ENCODE measurements at regions not wholly inside any gene's neighbourhood (a gene's known extent, or its start where the extent isn't known, plus 50 kb on each side); places are given as distances from the start of the nearest gene placed in this dataset.

DNA sequence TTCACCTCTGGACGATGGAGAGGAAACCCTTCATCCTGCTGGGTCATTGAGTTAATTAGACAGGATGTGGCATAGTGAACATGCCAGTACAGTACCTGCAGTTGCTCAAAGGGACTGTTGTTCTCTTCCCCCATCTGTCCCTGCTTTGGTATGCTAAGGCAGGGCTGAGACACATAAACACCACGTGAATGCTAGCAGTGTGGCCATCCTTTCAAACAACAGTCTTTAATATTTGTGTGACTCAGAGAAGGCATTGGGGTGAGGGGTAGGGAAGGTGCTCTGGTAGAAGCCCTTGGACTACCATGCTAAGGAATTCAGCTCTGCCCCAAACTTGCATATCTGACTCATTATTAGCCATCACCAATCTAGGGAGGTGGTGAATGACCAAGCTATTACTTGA, 180.2 kb upstream of the ZNF618 start:
- FAIRE-seq, result no peak
- DNase-seq (ENCODE audit: insufficient read length, low spot score), result no peak

- DNase-seq (ENCODE audit: insufficient read length, low spot score), result no peak
- FAIRE-seq, result no peak
Observed at GRCh38 chr9:113701774-113702755, 174.0 kb upstream of the ZNF618 start.

- FAIRE-seq, result no peak
- DNase-seq (ENCODE audit: insufficient read length, low spot score), result no peak
Observed at GRCh38 chr9:113705306-113705927, 170.7 kb upstream of the ZNF618 start.

- no peak for FAIRE-seq
- DNase-seq (ENCODE audit: insufficient read length, low spot score), result no peak
Observed at GRCh38 chr9:113705928-113706519, 170.1 kb upstream of the ZNF618 start.

- FAIRE-seq (no peak), DNase-seq (ENCODE audit: insufficient read length, low spot score) (no peak)
Observed at GRCh38 chr9:113707953-113708695, 168.0 kb upstream of the ZNF618 start.

- DNase-seq (ENCODE audit: insufficient read length, low spot score) (no peak), FAIRE-seq (no peak)
Observed at GRCh38 chr9:113708821-113709713, 167.0 kb upstream of the ZNF618 start.

GRCh38 chr9:113709721-113710120, 166.4 kb upstream of the ZNF618 start:
- no peak for DNase-seq (ENCODE audit: insufficient read length, low spot score)
- FAIRE-seq, result no peak

GRCh38 chr9:113711251-113711650, 164.9 kb upstream of the ZNF618 start:
- DNase-seq (ENCODE audit: insufficient read length, low spot score) (no peak), FAIRE-seq (no peak)

DNA sequence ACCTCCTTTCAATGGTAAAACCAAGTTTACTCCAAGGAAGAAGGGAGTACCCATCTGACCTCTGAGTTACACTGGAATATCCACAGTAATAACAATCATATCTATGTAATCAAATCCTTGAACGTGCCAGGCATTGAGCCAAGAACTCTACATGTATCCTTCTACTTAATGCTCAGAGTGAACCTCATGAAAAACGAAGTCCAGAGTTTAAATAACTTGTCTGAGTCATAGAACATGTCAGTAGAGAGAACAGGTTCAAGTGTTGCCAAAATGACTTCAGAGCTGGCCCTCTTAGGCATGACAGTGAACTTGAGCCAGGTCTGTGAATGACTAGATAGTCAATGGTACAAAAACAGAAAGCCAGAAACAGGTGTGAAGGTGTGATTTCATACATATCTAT, 164.1 kb upstream of the ZNF618 start:
- DNase-seq (ENCODE audit: insufficient read length, low spot score), result no peak
- no peak for FAIRE-seq

DNA sequence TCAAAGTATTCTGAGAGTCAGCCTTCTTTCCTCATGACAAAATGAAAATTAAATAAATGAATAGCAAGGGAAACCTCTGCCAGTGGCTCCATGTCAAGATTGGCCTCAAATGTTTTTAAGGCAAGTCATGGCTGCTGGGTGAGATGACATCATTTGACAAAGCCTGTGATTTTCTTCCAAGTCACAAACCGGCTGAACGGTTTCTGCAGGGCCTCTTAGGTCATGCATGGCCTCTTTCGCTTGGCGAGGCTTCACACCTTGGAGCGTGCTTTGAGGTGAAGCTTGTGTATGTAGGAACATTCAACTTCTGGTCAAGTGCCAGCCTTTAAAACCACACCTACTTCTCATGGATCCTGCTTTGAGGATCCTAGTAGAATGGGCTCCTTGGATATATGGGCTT, 161.0 kb upstream of the ZNF618 start:
- DNase-seq (ENCODE audit: insufficient read length, low spot score) (no peak), FAIRE-seq (no peak)

DNA sequence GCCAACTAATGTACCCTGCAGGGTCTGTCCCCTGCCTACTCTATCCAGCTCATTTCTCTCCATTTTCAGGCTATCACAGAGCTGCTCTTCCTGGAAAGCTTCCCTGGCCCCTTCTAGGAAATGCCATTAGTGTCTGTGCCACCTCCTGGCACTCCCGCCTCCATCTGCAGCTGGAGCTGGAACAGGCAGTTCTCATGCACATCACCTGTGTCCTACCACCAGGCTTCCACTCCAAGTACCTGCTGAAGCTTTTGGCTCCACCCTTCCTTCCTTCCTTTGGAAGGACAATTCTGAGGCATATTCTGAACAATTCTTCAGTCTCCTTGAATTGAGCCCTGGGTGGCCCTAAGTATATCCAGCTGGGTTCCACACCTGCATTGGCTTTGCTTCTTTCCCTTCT, 156.2 kb upstream of the ZNF618 start:
- FAIRE-seq (no peak), DNase-seq (ENCODE audit: insufficient read length, low spot score) (no peak)

DNA sequence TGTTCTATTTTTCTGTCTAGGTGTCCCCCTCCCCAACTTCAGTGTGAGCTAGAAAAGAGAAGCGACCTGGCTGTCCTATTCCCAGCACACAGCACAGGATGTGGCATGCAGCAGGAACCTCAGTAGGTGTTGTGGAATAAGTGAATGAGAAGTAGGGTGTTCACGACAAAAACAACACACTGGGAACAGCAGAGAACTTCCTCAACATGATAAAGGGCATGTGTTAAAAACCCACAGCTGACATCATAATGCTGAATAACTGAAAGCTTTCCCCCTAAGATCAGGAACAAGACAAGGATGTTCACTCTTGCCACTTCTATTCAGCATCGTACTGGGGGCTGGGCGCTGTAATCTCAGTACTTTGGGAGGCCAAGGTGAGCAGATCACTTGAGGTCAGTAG, 155.6 kb upstream of the ZNF618 start:
- DNase-seq (ENCODE audit: insufficient read length, low spot score), result no peak
- FAIRE-seq, result no peak

DNA sequence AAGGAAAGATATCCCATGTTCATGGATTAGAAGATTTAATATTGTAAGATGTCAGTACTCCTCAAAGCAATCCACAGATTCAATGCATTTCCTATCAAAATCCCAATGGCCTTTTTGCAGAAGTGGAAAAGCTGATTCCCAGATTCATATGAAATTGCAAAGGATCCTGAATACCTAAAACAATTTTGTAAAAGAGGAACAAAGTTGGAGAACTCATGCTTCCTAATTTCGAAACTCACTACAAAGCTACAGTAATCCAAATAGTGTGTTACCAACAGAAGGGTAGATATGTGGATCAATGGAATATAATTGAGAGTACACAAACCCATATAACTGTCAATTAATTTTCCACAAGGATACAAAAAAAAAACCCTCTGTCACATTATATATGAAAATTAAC, 154.3 kb upstream of the ZNF618 start:
- FAIRE-seq (no peak), DNase-seq (ENCODE audit: insufficient read length, low spot score) (no peak)

GRCh38 chr9:113724202-113724601, 151.9 kb upstream of the ZNF618 start:
- DNase-seq (ENCODE audit: insufficient read length, low spot score) (no peak), FAIRE-seq (no peak)

DNA sequence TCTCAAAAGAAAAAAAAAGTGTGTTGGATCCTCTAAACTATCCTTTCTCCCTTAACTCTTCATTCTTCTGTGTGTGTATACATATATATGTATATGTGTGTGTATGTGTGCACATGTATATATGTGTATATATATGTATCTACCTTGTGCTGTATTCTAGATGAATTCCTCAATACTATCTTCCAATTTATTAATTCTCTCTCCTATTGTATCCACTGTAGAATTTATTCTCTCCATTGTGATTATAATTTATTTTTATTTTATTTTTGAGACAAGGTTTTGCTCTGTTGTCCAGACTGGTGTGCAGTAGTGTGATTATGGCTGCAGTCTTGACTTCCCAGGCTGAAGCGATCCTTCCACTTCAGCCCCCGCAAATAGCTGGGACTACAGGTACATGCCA, 147.1 kb upstream of the ZNF618 start:
- DNase-seq (ENCODE audit: insufficient read length, low spot score) (no peak), FAIRE-seq (no peak)

GRCh38 chr9:113734826-113735225, 141.3 kb upstream of the ZNF618 start:
- no peak for DNase-seq (ENCODE audit: insufficient read length, low spot score)
- FAIRE-seq, result no peak

DNA sequence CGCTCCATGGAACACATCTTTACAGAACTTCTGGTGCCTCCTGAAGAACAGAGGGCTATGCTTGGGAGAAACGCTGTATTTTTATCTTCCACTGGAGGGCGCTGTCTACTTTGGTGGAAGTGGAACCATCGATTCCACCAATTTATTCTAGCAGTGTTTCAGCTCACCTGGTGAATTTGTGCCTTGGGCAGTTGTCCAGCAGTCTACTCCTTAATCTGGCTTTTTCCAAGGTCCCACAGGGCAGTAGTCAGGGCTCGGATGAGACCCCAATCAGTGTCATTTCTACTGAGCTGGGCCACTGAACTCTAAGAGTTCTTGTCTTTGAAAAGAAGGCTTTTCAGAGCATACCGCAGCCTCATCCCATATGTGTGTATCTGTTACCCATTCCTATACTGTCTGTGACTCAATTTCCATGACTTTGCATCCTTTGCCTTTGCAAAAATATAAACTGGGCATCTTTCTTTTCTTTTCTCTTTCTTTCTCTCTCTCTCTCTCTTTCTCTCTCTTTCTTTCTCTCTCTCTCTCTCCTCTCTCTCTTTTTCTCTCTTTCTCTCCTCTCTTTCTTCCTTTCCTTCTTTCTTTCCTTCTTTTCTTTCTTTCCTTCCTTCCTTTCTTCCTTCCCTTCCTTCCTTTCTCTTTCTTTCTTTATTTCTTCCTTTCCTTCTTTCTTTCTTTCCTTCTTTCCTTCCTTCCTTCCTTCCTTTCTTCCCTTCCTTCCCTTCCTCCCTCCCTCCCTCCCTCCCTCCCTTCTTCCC, 138.4 kb upstream of the ZNF618 start:
- no peak for DNase-seq (ENCODE audit: insufficient read length, low spot score)

GRCh38 chr9:113738496-113738892, 137.6 kb upstream of the ZNF618 start:
- DNase-seq (ENCODE audit: insufficient read length, low spot score) (no peak), FAIRE-seq (no peak)

More for the DNA sequence above, 138.4 kb upstream of the ZNF618 start:
- no peak for FAIRE-seq

DNA sequence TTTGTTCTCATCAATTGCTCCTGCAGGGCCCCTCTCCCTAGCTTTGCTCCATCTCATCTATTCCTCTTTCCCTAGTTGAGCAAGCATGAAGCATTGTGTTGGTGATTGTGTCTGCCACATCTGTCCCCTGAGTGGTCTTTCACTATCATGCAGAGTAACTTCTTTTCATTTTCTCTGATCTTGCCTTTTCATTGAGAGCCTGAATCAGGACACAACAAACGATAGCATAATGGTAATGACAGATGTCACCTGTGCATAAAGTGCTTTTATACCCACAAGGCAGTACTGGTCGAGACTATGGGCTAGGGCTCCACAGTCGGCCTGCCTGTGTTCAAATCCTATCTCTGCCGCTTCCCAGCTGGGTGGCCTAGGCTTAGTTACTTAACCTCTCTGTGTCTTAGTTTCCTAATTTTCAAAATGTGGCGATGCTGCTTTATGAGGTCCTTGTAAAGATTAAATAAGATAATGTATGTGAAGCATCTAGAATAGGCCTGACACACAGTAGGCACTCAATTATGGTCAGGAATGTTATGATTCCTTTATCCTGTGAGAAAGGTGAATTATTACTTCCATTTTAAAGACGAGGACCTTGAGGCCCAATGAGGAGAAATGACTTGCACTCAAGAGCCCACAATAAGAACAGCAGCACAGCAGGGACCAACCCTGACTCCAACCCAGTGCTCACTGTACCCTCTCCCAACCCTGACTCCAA, 137.1 kb upstream of the ZNF618 start:
- DNase-seq (ENCODE audit: insufficient read length, low spot score) (no peak), FAIRE-seq (no peak)

Measured in GM19239 (cell line).